Nephron (organoid): ENCODE measurements at regions not wholly inside any gene's neighbourhood (a gene's known extent, or its start where the extent isn't known, plus 50 kb on each side); places are given as distances from the start of the nearest gene placed in this dataset.
A peak's percentile ranks its signal among the peaks of the same experiment; 100 is the strongest.

Source experiments
- H3K27ac Mint-ChIP-seq, 3 experiments: 2 replicates each; pipeline ENCODE4 v1.8.0; 2020; ENCODE audit warnings: mixed read lengths in 3 of 3, mild to moderate bottlenecking in 2 of 3, moderate library complexity in 1 of 3
- H3K27me3 Mint-ChIP-seq: 2 replicates; pipeline ENCODE4 v1.8.0; 2021; ENCODE audit warnings: low read depth, mild to moderate bottlenecking, moderate library complexity, mixed read lengths
- H3K36me3 Mint-ChIP-seq: 2 replicates; pipeline ENCODE4 v1.8.0; 2020; ENCODE audit warnings: low read depth, mixed read lengths
- H3K4me1 Mint-ChIP-seq: 2 replicates; pipeline ENCODE4 v1.8.0; 2020; ENCODE audit warnings: mixed read lengths
- H3K4me3 Mint-ChIP-seq, 3 experiments: 2 replicates each; pipeline ENCODE4 v1.8.0; 2020; ENCODE audit warnings: mild to moderate bottlenecking in 3 of 3, mixed read lengths in 3 of 3, moderate library complexity in 2 of 3
- H3K9me3 Mint-ChIP-seq: 2 replicates; pipeline ENCODE4 v1.8.0; 2020; ENCODE audit warnings: mixed read lengths
- CTCF ChIP-seq, 3 experiments: fragments of 200-600 bp; sonication (generic); IDR thresholded peaks; one replicate each; pipeline ENCODE4 v1.5.0; 2021; ENCODE audit warnings: antibody characterized with exemption in 3 of 3; ENCODE audit not compliant: unreplicated experiment in 3 of 3

- TF ChIP-seq CTCF (IDR thresholded peaks at IDR 0.05; ENCODE audit: unreplicated experiment in 3 of 3) = no peak
- peaks cover 14% of the 10 kb centered on the region for H3K9me3 Mint-ChIP-seq
- no peak overlapping the region for H3K27ac Mint-ChIP-seq
- H3K27me3 Mint-ChIP-seq = peaks cover 55% of the 10 kb centered on the region
- no peaks in the 10 kb centered on the region for H3K36me3 Mint-ChIP-seq
- no peak overlapping the region for H3K4me3 Mint-ChIP-seq
- H3K4me1 Mint-ChIP-seq = peaks cover 20% of the 10 kb centered on the region
Observed at GRCh38 chr1:53383136-53383870, 55.4 kb upstream of the LRP8 start.

GRCh38 chr1:53384796-53385195 lies 56.9 kb upstream of the LRP8 start:
- Mint-ChIP-seq H3K27me3 (peaks cover 53% of the 10 kb centered on the region), H3K36me3 (no peaks in the 10 kb centered on the region), H3K4me3 (no peak overlapping the region), H3K9me3 (peaks cover 14% of the 10 kb centered on the region), H3K4me1 (peaks cover 9% of the 10 kb centered on the region), H3K27ac (no peak overlapping the region)
- no peak for TF ChIP-seq CTCF (IDR thresholded peaks at IDR 0.05; ENCODE audit: unreplicated experiment in 3 of 3)

- Mint-ChIP-seq H3K27me3 (peaks cover 50% of the 10 kb centered on the region), H3K4me3 (no peak overlapping the region), H3K9me3 (peaks cover 14% of the 10 kb centered on the region), H3K36me3 (no peaks in the 10 kb centered on the region), H3K4me1 (peaks cover 9% of the 10 kb centered on the region), H3K27ac (peak overlapping the region in 1 of 3 experiments; percentile 9)
- TF ChIP-seq CTCF (IDR thresholded peaks at IDR 0.05; ENCODE audit: unreplicated experiment in 3 of 3) = no peak
Observed at GRCh38 chr1:53385276-53386225, 57.7 kb upstream of the LRP8 start.

- Mint-ChIP-seq H3K9me3 (peaks cover 14% of the 10 kb centered on the region), H3K4me3 (no peak overlapping the region), H3K36me3 (no peaks in the 10 kb centered on the region), H3K4me1 (peaks cover 14% of the 10 kb centered on the region), H3K27ac (no peak overlapping the region), H3K27me3 (peaks cover 33% of the 10 kb centered on the region)
- no peak for TF ChIP-seq CTCF (IDR thresholded peaks at IDR 0.05; ENCODE audit: unreplicated experiment in 3 of 3)
Observed at GRCh38 chr1:53388963-53389362, 61.1 kb upstream of the LRP8 start.

GRCh38 chr1:53390261-53390660 lies 62.4 kb upstream of the LRP8 start:
- H3K4me3 Mint-ChIP-seq = no peak overlapping the region
- peak overlapping the region in 1 of 3 experiments; percentile 43 for H3K27ac Mint-ChIP-seq
- H3K27me3 Mint-ChIP-seq = peaks cover 27% of the 10 kb centered on the region
- no peak for TF ChIP-seq CTCF (IDR thresholded peaks at IDR 0.05; ENCODE audit: unreplicated experiment in 3 of 3)
- H3K4me1 Mint-ChIP-seq = peaks cover 14% of the 10 kb centered on the region
- H3K9me3 Mint-ChIP-seq = peaks cover 14% of the 10 kb centered on the region
- H3K36me3 Mint-ChIP-seq = no peaks in the 10 kb centered on the region
